ENCODE measurements at regions not wholly inside any gene's neighbourhood (a gene's known extent, or its start where the extent isn't known, plus 50 kb on each side); places are given as distances from the start of the nearest gene placed in this dataset.
A peak's percentile ranks its signal among the peaks of the same experiment; 100 is the strongest.

- DNase-seq = no peak
- intact Hi-C loops (cut with micrococcal nuclease) = no loop called here
- no peak overlapping the region for H3K4me3 ChIP-seq
- peaks cover 30% of the 10 kb centered on the region for H3K9me3 ChIP-seq (replicated peaks)
- H3K4me1 ChIP-seq = no peaks in the 10 kb centered on the region
- no peak for TF ChIP-seq CTCF (IDR thresholded peaks at IDR 0.05; ENCODE audit: borderline replicate concordance)
- no peak overlapping the region for H3K27ac ChIP-seq (replicated peaks)
- peaks cover 54% of the 10 kb centered on the region for H3K27me3 ChIP-seq (ENCODE audit: low read depth)
- H3K36me3 ChIP-seq = no peaks in the 10 kb centered on the region
Observed at GRCh38 chr7:155187061-155187785, 110.5 kb upstream of the INSIG1 start.

GRCh38 chr7:155188357-155188756 is 109.3 kb upstream of the INSIG1 start:
- H3K27ac ChIP-seq (replicated peaks) = no peak overlapping the region
- intact Hi-C loops (cut with micrococcal nuclease) = no loop called here

GRCh38 chr7:155188821-155189581 is 108.7 kb upstream of the INSIG1 start:
- no peak for TF ChIP-seq CTCF (IDR thresholded peaks at IDR 0.05; ENCODE audit: borderline replicate concordance)

More at GRCh38 chr7:155188357-155188756, 109.3 kb upstream of the INSIG1 start:
- H3K4me3 ChIP-seq = no peak overlapping the region
- no peaks in the 10 kb centered on the region for H3K36me3 ChIP-seq
- peaks cover 56% of the 10 kb centered on the region for H3K27me3 ChIP-seq (ENCODE audit: low read depth)
- no peak for DNase-seq
- no peaks in the 10 kb centered on the region for H3K4me1 ChIP-seq
- no peak for TF ChIP-seq CTCF (IDR thresholded peaks at IDR 0.05; ENCODE audit: borderline replicate concordance)
- peaks cover 30% of the 10 kb centered on the region for H3K9me3 ChIP-seq (replicated peaks)

GRCh38 chr7:155189590-155189989 is 108.1 kb upstream of the INSIG1 start:
- intact Hi-C loops (cut with micrococcal nuclease) = no loop called here
- no peaks in the 10 kb centered on the region for H3K36me3 ChIP-seq
- no peaks in the 10 kb centered on the region for H3K4me1 ChIP-seq
- TF ChIP-seq CTCF (IDR thresholded peaks at IDR 0.05; ENCODE audit: borderline replicate concordance) = no peak
- H3K27ac ChIP-seq (replicated peaks) = no peak overlapping the region
- no peak overlapping the region for H3K4me3 ChIP-seq
- no peak for DNase-seq
- H3K27me3 ChIP-seq (ENCODE audit: low read depth) = peaks cover 57% of the 10 kb centered on the region
- H3K9me3 ChIP-seq (replicated peaks) = peaks cover 21% of the 10 kb centered on the region

More at GRCh38 chr7:155188821-155189581, 108.7 kb upstream of the INSIG1 start:
- no peaks in the 10 kb centered on the region for H3K4me1 ChIP-seq
- H3K36me3 ChIP-seq = no peaks in the 10 kb centered on the region
- intact Hi-C loops (cut with micrococcal nuclease) = no loop called here
- H3K27ac ChIP-seq (replicated peaks) = no peak overlapping the region
- peaks cover 27% of the 10 kb centered on the region for H3K9me3 ChIP-seq (replicated peaks)
- H3K27me3 ChIP-seq (ENCODE audit: low read depth) = peaks cover 57% of the 10 kb centered on the region
- no peak for DNase-seq
- no peak overlapping the region for H3K4me3 ChIP-seq

GRCh38 chr7:155190688-155191087 is 107.0 kb upstream of the INSIG1 start:
- DNase-seq = no peak
- peak; percentile 86 for TF ChIP-seq CTCF (IDR thresholded peaks at IDR 0.05; ENCODE audit: borderline replicate concordance)
- intact Hi-C loops (cut with micrococcal nuclease) = loop anchor here (5.0 kb wide), 1 partner anchor 152 kb away; no protein-coding TSS in a partner anchor

More at GRCh38 chr7:155190688-155191087, 107.0 kb upstream of the INSIG1 start:
- Histone ChIP-seq H3K4me3 (no peak overlapping the region), H3K9me3 (replicated peaks) (peaks cover 18% of the 10 kb centered on the region), H3K4me1 (no peaks in the 10 kb centered on the region), H3K27me3 (ENCODE audit: low read depth) (peaks cover 57% of the 10 kb centered on the region), H3K36me3 (no peaks in the 10 kb centered on the region), H3K27ac (replicated peaks) (no peak overlapping the region)

Measured in left ventricle myocardium inferior (tissue), 1 donor.